ENCODE measurements at regions not wholly inside any gene's neighbourhood (a gene's known extent, or its start where the extent isn't known, plus 50 kb on each side); places are given as distances from the start of the nearest gene placed in this dataset.

- no peak for DNase-seq
Measured at GRCh38 chr18:75839041-75839440, 411.5 kb upstream of the SMIM21 start.

- DNase-seq = no peak
Measured at GRCh38 chr18:75837316-75837715, 409.8 kb upstream of the SMIM21 start.

- DNase-seq = no peak
Measured at GRCh38 chr18:75836516-75836915, 409.0 kb upstream of the SMIM21 start.

GRCh38 chr18:75831960-75832359 lies 404.5 kb upstream of the SMIM21 start:
- DNase-seq = no peak

- no peak for DNase-seq
Measured at GRCh38 chr18:75830828-75831227, 403.3 kb upstream of the SMIM21 start.

GRCh38 chr18:75829091-75829490 lies 401.6 kb upstream of the SMIM21 start:
- no peak for DNase-seq

- DNase-seq = no peak
Measured at GRCh38 chr18:75828379-75828778, 400.9 kb upstream of the SMIM21 start.

- DNase-seq = no peak
Measured at GRCh38 chr18:75827751-75828287, 400.3 kb upstream of the SMIM21 start.

GRCh38 chr18:75824661-75825060 lies 397.2 kb upstream of the SMIM21 start:
- no peak for DNase-seq

- DNase-seq = no peak
Measured at GRCh38 chr18:75823471-75823870, 396.0 kb upstream of the SMIM21 start.

GRCh38 chr18:75818383-75818782 lies 390.9 kb upstream of the SMIM21 start:
- DNase-seq = no peak

GRCh38 chr18:75815767-75816166 lies 388.3 kb upstream of the SMIM21 start:
- DNase-seq = no peak

GRCh38 chr18:75812761-75813160 lies 385.3 kb upstream of the SMIM21 start:
- no peak for DNase-seq

- peak; percentile 5 for DNase-seq
Measured at GRCh38 chr18:75810961-75811551, 383.6 kb upstream of the SMIM21 start.

- DNase-seq = no peak
Measured at GRCh38 chr18:75810516-75810915, 383.0 kb upstream of the SMIM21 start.

GRCh38 chr18:75809926-75810255 lies 382.4 kb upstream of the SMIM21 start:
- DNase-seq = no peak

- no peak for DNase-seq
Measured at GRCh38 chr18:75809151-75809925, 381.8 kb upstream of the SMIM21 start.

- DNase-seq = no peak
Measured at GRCh38 chr18:75805265-75805664, 377.8 kb upstream of the SMIM21 start.

- DNase-seq = no peak
Measured at GRCh38 chr18:75802681-75803080, 375.2 kb upstream of the SMIM21 start.

- no peak for DNase-seq
Measured at GRCh38 chr18:75801178-75801577, 373.7 kb upstream of the SMIM21 start.

- DNase-seq = no peak
Measured at GRCh38 chr18:75800331-75800648, 372.8 kb upstream of the SMIM21 start.

- no peak for DNase-seq
Measured at GRCh38 chr18:75799449-75800330, 372.2 kb upstream of the SMIM21 start.

GRCh38 chr18:75797046-75797445 lies 369.5 kb upstream of the SMIM21 start:
- DNase-seq = no peak

- no peak for DNase-seq
Measured at GRCh38 chr18:75790796-75791195, 363.3 kb upstream of the SMIM21 start.
